ENCODE measurements at regions not wholly inside any gene's neighbourhood (a gene's known extent, or its start where the extent isn't known, plus 50 kb on each side); places are given as distances from the start of the nearest gene placed in this dataset.

DNA sequence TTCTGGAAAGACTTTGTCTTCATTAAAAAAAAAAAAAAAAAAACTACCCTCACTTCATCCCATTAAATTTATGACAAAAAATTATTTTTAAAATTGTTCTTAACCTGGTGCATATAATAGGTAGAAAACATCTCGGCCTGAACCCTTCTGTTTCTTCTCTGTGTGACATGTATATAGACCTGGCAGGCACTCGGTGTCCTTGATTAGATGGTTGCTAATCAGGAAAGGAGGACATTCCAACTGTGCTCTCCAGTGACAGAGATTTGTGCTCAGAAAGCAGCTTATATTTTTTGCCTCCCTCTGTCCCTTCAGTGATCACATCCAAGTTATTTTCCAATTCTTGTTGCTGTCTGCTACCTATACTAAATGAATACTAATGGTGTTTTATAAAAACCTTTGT lies 355.6 kb downstream of the CBLL2 start:
- Mint-ChIP-seq H3K9me3 (peaks cover 0 to 4% of the 10 kb centered on the region in 2 experiments; a peak in 4 of 5 replicates), H3K27me3 (ENCODE audit: low read depth) (no peaks in the 10 kb centered on the region), H3K4me3 (no peak overlapping the region), H3K4me1 (no peaks in the 10 kb centered on the region), H3K27ac (no peak overlapping the region), H3K36me3 (ENCODE audit: insufficient read depth in 1 of 3, low read depth in 3 of 3) (no peaks in the 10 kb centered on the region)
- H3K14ac ChIP-seq (ENCODE audit: insufficient read depth, low read length): no peak overlapping the region
- H3K23me2 ChIP-seq (ENCODE audit: insufficient read length, low read depth, low read length, poor library complexity, severe bottlenecking): no peaks in the 10 kb centered on the region
- no peak overlapping the region for H3K4me2 ChIP-seq (ENCODE audit: insufficient read depth, insufficient read length, low read length)
- no peak overlapping the region for H2AK5ac ChIP-seq (ENCODE audit: insufficient read length, low read length)
- H3K23ac ChIP-seq (ENCODE audit: insufficient read length, low read depth, low read length): no peak overlapping the region
- H3K27me3 ChIP-seq (ENCODE audit: insufficient read depth, low read length): no peaks in the 10 kb centered on the region
- no peaks in the 10 kb centered on the region for H3K79me2 ChIP-seq (ENCODE audit: insufficient read depth, low read length)
- H4K8ac ChIP-seq (replicated peaks; ENCODE audit: insufficient read length, low read depth, low read length): no peak overlapping the region
- no peak overlapping the region for H2BK15ac ChIP-seq (ENCODE audit: low read depth, low read length)
- no CpG with 5 or more reads among the region's 2 CpGs for WGBS (ENCODE audit: extremely low coverage, insufficient read length, low lambda C conversion rate)
- H3K4me1 ChIP-seq (ENCODE audit: insufficient read depth, low read length): no peaks in the 10 kb centered on the region
- no peak overlapping the region for H4K91ac ChIP-seq (ENCODE audit: insufficient read length, low read depth, low read length)
- no peak overlapping the region for H2BK5ac ChIP-seq (ENCODE audit: insufficient read length, low read length)
- no peak overlapping the region for H2BK120ac ChIP-seq (ENCODE audit: low read depth, low read length, poor library complexity, severe bottlenecking)
- TF ChIP-seq, protein P1, sequence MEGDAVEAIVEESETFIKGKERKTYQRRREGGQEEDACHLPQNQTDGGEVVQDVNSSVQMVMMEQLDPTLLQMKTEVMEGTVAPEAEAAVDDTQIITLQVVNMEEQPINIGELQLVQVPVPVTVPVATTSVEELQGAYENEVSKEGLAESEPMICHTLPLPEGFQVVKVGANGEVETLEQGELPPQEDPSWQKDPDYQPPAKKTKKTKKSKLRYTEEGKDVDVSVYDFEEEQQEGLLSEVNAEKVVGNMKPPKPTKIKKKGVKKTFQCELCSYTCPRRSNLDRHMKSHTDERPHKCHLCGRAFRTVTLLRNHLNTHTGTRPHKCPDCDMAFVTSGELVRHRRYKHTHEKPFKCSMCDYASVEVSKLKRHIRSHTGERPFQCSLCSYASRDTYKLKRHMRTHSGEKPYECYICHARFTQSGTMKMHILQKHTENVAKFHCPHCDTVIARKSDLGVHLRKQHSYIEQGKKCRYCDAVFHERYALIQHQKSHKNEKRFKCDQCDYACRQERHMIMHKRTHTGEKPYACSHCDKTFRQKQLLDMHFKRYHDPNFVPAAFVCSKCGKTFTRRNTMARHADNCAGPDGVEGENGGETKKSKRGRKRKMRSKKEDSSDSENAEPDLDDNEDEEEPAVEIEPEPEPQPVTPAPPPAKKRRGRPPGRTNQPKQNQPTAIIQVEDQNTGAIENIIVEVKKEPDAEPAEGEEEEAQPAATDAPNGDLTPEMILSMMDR (conservative IDR thresholded peaks at IDR 0.05): no peak
- H2AFZ ChIP-seq (ENCODE audit: low read length): no peak overlapping the region
- no peak overlapping the region for H3K9ac ChIP-seq (ENCODE audit: extremely low read depth, insufficient read length, low read length)
- H3K27ac ChIP-seq (ENCODE audit: insufficient read length, low read depth, low read length): no peak overlapping the region
- no peak overlapping the region for H2BK12ac ChIP-seq (ENCODE audit: insufficient read length, low read depth, low read length)
- DNase-seq: no peak
- no peak overlapping the region for H3K56ac ChIP-seq (ENCODE audit: insufficient read length, low read depth, low read length)
- no peak overlapping the region for H2BK20ac ChIP-seq (ENCODE audit: low read depth, low read length, poor library complexity, severe bottlenecking)
- no peak overlapping the region for H3K18ac ChIP-seq (ENCODE audit: insufficient read length, low read depth, low read length)
- H4K20me1 ChIP-seq (ENCODE audit: control insufficient read depth, insufficient read depth, insufficient read length): no peaks in the 10 kb centered on the region
- H4K5ac ChIP-seq (ENCODE audit: insufficient read length, low read depth, low read length): no peak overlapping the region
- H3T11ph ChIP-seq (ENCODE audit: low read length): no peak overlapping the region
- H3K4ac ChIP-seq (ENCODE audit: low read depth, low read length): no peak overlapping the region
- no peaks in the 10 kb centered on the region for H3K79me1 ChIP-seq (ENCODE audit: insufficient read depth, low read depth, low read length, poor library complexity, severe bottlenecking)
- H3K9me3 ChIP-seq (ENCODE audit: control insufficient read depth, low read depth, low read length): no peaks in the 10 kb centered on the region
